Posterior cingulate gyrus (tissue), 11 donors: ENCODE measurements at regions not wholly inside any gene's neighbourhood (a gene's known extent, or its start where the extent isn't known, plus 50 kb on each side); places are given as distances from the start of the nearest gene placed in this dataset.
"Not testable (repeated sequence)": the region's sequence is repeated elsewhere in the genome, so short reads cannot be mapped to it uniquely, and the experiment has no call there.

ENCODE experiments used
- DNase-seq, 10 donors: peaks; one replicate each; pipeline versions ENCODE4 v3.0.0 to v3.0.0-alpha.2; 2020 to 2021; ENCODE audit warnings: mixed read lengths in 3 of 10
- intact Hi-C: fragments of 100-400 bp; cut with DNase I; formaldehyde crosslinking; loops from one replicate; pipeline ENCODE4 v1.15.1; 2023

GRCh38 chr6:10140136-10140535 is 274.7 kb downstream of the TFAP2A start:
- intact Hi-C loops = no loop called here

GRCh38 chr6:10138917-10139316 is 276.0 kb downstream of the TFAP2A start:
- DNase-seq = no peak
- intact Hi-C loops = no loop called here

More at GRCh38 chr6:10140136-10140535, 274.7 kb downstream of the TFAP2A start:
- no peak for DNase-seq

- intact Hi-C loops = no loop called here
- DNase-seq = no peak
These were observed 278.2 kb downstream of the TFAP2A start for GRCh38 chr6:10136636-10137035.

GRCh38 chr6:10134185-10134584 is 280.7 kb downstream of the TFAP2A start:
- DNase-seq = peak in 1 of 10 donors; percentile 61
- intact Hi-C loops = not testable (repeated sequence)

GRCh38 chr6:10128721-10129120 is 286.2 kb downstream of the TFAP2A start:
- DNase-seq = no peak
- intact Hi-C loops = no loop called here

GRCh38 chr6:10122164-10122563 is 292.7 kb downstream of the TFAP2A start:
- intact Hi-C loops = no loop called here
- DNase-seq = no peak

- DNase-seq = no peak
- intact Hi-C loops = no loop called here
These were observed 301.9 kb downstream of the TFAP2A start for GRCh38 chr6:10112871-10113549.

GRCh38 chr6:10111975-10112374 is 302.9 kb downstream of the TFAP2A start:
- DNase-seq = no peak
- intact Hi-C loops = no loop called here

GRCh38 chr6:10101551-10102252 is 313.2 kb downstream of the TFAP2A start:
- DNase-seq = no peak
- intact Hi-C loops = no loop called here

GRCh38 chr6:10099529-10100140 is 315.2 kb downstream of the TFAP2A start:
- intact Hi-C loops = no loop called here
- DNase-seq = no peak

- peak in 3 of 10 donors; percentile 3 to 71 (median 26) for DNase-seq
- intact Hi-C loops = no loop called here
These were observed 315.9 kb downstream of the TFAP2A start for GRCh38 chr6:10098756-10099528.

- no peak for DNase-seq
- intact Hi-C loops = no loop called here
These were observed 321.6 kb downstream of the TFAP2A start for GRCh38 chr6:10093282-10093681.

- no peak for DNase-seq
- intact Hi-C loops = no loop called here
These were observed 330.5 kb downstream of the TFAP2A start for GRCh38 chr6:10084111-10084986.

GRCh38 chr6:10082385-10082784 is 332.5 kb downstream of the TFAP2A start:
- DNase-seq = no peak
- intact Hi-C loops = no loop called here

- DNase-seq = no peak
- intact Hi-C loops = no loop called here
These were observed 332.9 kb downstream of the TFAP2A start for GRCh38 chr6:10081957-10082356.

- no peak for DNase-seq
- intact Hi-C loops = no loop called here
These were observed 333.8 kb downstream of the TFAP2A start for GRCh38 chr6:10081075-10081474.

- intact Hi-C loops = no loop called here
- DNase-seq = no peak
These were observed 334.3 kb downstream of the TFAP2A start for GRCh38 chr6:10080561-10080960.

GRCh38 chr6:10078581-10078980 is 336.3 kb downstream of the TFAP2A start:
- intact Hi-C loops = no loop called here
- no peak for DNase-seq

GRCh38 chr6:10074726-10075125 is 340.1 kb downstream of the TFAP2A start:
- DNase-seq = peak in 1 of 10 donors; percentile 62
- intact Hi-C loops = not testable (repeated sequence)

- intact Hi-C loops = no loop called here
- DNase-seq = no peak
These were observed 341.5 kb downstream of the TFAP2A start for GRCh38 chr6:10073341-10073740.
